HepG2 (cell line): ENCODE measurements at regions not wholly inside any gene's neighbourhood (a gene's known extent, or its start where the extent isn't known, plus 50 kb on each side); places are given as distances from the start of the nearest gene placed in this dataset.

Source experiments
- ATAC-seq: fragments of 200-7000 bp; cut with Tn5 transposase; 3 replicates; pipeline ENCODE4 v1.9.1; 2020; ENCODE audit warnings: mild to moderate bottlenecking, moderate library complexity
- BruUV-seq: library from RNA; stranded (reverse); fragments of 400-500 nt; replicated peaks from 2 replicates; lab custom pipeline; 2021; lab: Mats Ljungman, UMichigan
- CTCF ChIA-PET: fragments of 300-600 bp; formaldehyde crosslinking; extraction: SDS; loops from one replicate; lab custom pipeline; 2021; ENCODE audit warnings: low total read pairs, inconsistent platforms, low intra/inter-chr PET ratio; lab: Yijun Ruan, JAX
- POLR2A ChIA-PET: fragments of 350-600 bp; sonication (Branson Sonifier 250); formaldehyde crosslinking; loops from one replicate; lab custom pipeline; 2020; ENCODE audit warnings: antibody characterized with exemption, inconsistent platforms; lab: Yijun Ruan, JAX
- DNase-seq: peaks from one replicate; pipeline ENCODE4 v3.0.0-alpha.2; 2015; ENCODE audit warnings: low spot score
- FAIRE-seq: peaks from 3 replicates; lab custom pipeline; 2011; peaks lifted over from hg19 to GRCh38; lab: Jason Lieb, UNC
- H2AFZ ChIP-seq: one replicate; pipeline ENCODE4 v1.6.1; 2011; ENCODE audit warnings: low read length, inconsistent platforms
- H3K27ac ChIP-seq: fragments of 300-600 bp; 3 replicates; pipeline ENCODE4 v1.8.0; 2011; ENCODE audit warnings: mixed run types, mild to moderate bottlenecking, mixed read lengths, low read length, inconsistent platforms; ENCODE audit not compliant: insufficient read depth; ENCODE audit errors: extremely low read length
- H3K27me3 ChIP-seq, 2 experiments: fragments of 200-600 bp in 1 of 2; 2 replicates in 1 of 2; 3 replicates in 1 of 2; pipeline versions ENCODE4 v1.6.0 to v1.8.0; 2011; ENCODE audit warnings: low read length in 2 of 2, mild to moderate bottlenecking in 2 of 2, moderate library complexity in 2 of 2, inconsistent platforms in 1 of 2; ENCODE audit not compliant: insufficient read depth in 2 of 2, control insufficient read depth in 1 of 2
- H3K36me3 ChIP-seq, 2 experiments: fragments of 200-600 bp in 1 of 2; replicated peaks in 1 of 2; 2 replicates in 1 of 2; 3 replicates in 1 of 2; pipeline versions ENCODE4 v1.5.1 to v1.8.0; 2011; ENCODE audit warnings: low read length in 2 of 2, inconsistent platforms in 1 of 2; ENCODE audit not compliant: insufficient read depth in 2 of 2, control insufficient read depth in 1 of 2
- H3K4me1 ChIP-seq: 2 replicates; pipeline ENCODE4 v1.5.1; 2012; ENCODE audit warnings: low read length, inconsistent platforms; ENCODE audit not compliant: insufficient read depth
- H3K4me2 ChIP-seq: 2 replicates; pipeline ENCODE4 v1.6.0; 2011; ENCODE audit warnings: low read depth, low read length, inconsistent platforms
- H3K4me3 ChIP-seq, 3 experiments: fragments of 200-600 bp in 1 of 3; sonication (generic), shearing (Covaris generic) in 1 of 3; replicated peaks in 1 of 3; 2 replicates each; pipeline ENCODE4 v1.5.1; 2011 to 2016; ENCODE audit warnings: low read length in 3 of 3, inconsistent platforms in 2 of 3, low read depth in 2 of 3, mild to moderate bottlenecking in 2 of 3, control low read depth in 1 of 3, mixed read lengths in 1 of 3; ENCODE audit not compliant: insufficient read depth in 1 of 3
- H3K79me2 ChIP-seq: one replicate; pipeline ENCODE4 v1.6.1; 2011; ENCODE audit warnings: low read length, inconsistent platforms; ENCODE audit not compliant: insufficient read depth
- H3K9ac ChIP-seq: 2 replicates; pipeline ENCODE4 v1.6.0; 2011; ENCODE audit warnings: mild to moderate bottlenecking, low read depth, low read length, inconsistent platforms; ENCODE audit not compliant: insufficient read depth
- H3K9me3 ChIP-seq: 2 replicates; pipeline ENCODE4 v1.5.1; 2012; ENCODE audit warnings: mild to moderate bottlenecking, low read length
- H4K20me1 ChIP-seq: 2 replicates; pipeline ENCODE4 v1.6.0; 2011; ENCODE audit warnings: inconsistent platforms, mild to moderate bottlenecking, low read length, moderate library complexity; ENCODE audit not compliant: insufficient read depth
- CEBPB ChIP-seq: IDR thresholded peaks from 2 replicates; pipeline ENCODE4 v1.6.1; 2011; ENCODE audit warnings: low read depth, low read length, improper control_type of control experiment, borderline replicate concordance
- HHEX ChIP-seq: IDR thresholded peaks from 2 replicates; pipeline ENCODE4 v1.6.1; 2016; ENCODE audit warnings: control low read depth
- MEIS2 ChIP-seq: sonication (generic); formaldehyde crosslinking; IDR thresholded peaks from 2 replicates; pipeline ENCODE4 v1.9.0; 2021; ENCODE audit warnings: mild to moderate bottlenecking, missing genetic modification reagents
- SRSF9 ChIP-seq: fragments of 200-400 bp; formaldehyde crosslinking; IDR thresholded peaks from 2 replicates; pipeline ENCODE4 v1.6.1; 2018; ENCODE audit warnings: borderline replicate concordance, mild to moderate bottlenecking, low read depth, low read length; ENCODE audit not compliant: insufficient read depth, poor library complexity, severe bottlenecking
- THAP7 ChIP-seq: sonication (generic); formaldehyde crosslinking; IDR thresholded peaks from 2 replicates; pipeline ENCODE4 v1.8.1; 2023; ENCODE audit warnings: mild to moderate bottlenecking, missing genetic modification reagents
- TP53 ChIP-seq: sonication (generic); formaldehyde crosslinking; conservative IDR thresholded peaks from 2 replicates; pipeline ENCODE4 v1.4.0; 2020; ENCODE audit warnings: missing genetic modification reagents
- YEATS4 ChIP-seq: sonication (generic); formaldehyde crosslinking; IDR thresholded peaks from 2 replicates; pipeline ENCODE4 v1.4.0; 2020; ENCODE audit warnings: missing genetic modification reagents, borderline replicate concordance
- ZNF329 ChIP-seq: sonication (generic); formaldehyde crosslinking; IDR thresholded peaks from 2 replicates; pipeline ENCODE4 v1.9.0; 2021; ENCODE audit warnings: low read depth, mild to moderate bottlenecking, missing genetic modification reagents
- ZXDC ChIP-seq: sonication (generic); formaldehyde crosslinking; IDR thresholded peaks from 2 replicates; pipeline ENCODE4 v1.5.0; 2020; ENCODE audit warnings: mild to moderate bottlenecking, missing genetic modification reagents
- WGBS: methylation state at CpG from one replicate; pipeline ENCODE4 v1.1.6; 2017; ENCODE audit warnings: low lambda C conversion rate; 5-methylcytosine and 5-hydroxymethylcytosine counted together
- in situ Hi-C: cut with HindIII; loops from 2 replicates; pipeline ENCODE4 v1.10.0; 2017; ENCODE audit warnings: low pct_unique_long_range_greater_than_20kb; ENCODE audit not compliant: extremely low pct_ligation_motif_present
- intact Hi-C: fragments of 100-400 bp; cut with micrococcal nuclease; formaldehyde crosslinking; loops from one replicate; pipeline ENCODE4 v1.10.0; 2022; ENCODE audit not compliant: unreplicated experiment
- TF ChIP-seq, protein P1 (sequence below): sonication (generic); formaldehyde crosslinking; IDR thresholded peaks from 2 replicates; pipeline ENCODE4 v1.5.1; 2020; ENCODE audit warnings: missing genetic modification reagents, mild to moderate bottlenecking, borderline replicate concordance
- TF ChIP-seq, protein P2 (sequence below): sonication (generic); formaldehyde crosslinking; IDR thresholded peaks from 2 replicates; pipeline ENCODE4 v1.8.0; 2022; ENCODE audit warnings: mild to moderate bottlenecking, missing genetic modification reagents

DNA sequence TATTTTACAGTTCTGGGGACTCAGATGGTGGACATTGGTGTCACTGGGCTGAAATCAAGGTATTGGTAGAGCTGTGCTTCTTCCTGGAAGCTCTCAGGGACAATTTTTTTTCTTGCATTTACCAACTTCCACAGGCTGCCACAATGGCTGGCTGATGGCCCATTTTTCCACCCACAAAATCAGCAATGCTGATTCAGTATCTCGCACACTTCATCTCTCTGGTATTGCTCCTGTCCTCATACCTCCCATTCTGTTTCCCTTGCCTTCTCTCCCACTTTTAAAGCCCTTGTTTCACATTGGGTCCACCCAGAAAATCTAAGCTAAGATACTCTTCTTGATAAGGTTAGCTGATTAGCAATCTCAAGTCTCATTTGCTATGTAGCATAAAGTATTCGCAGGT lies 530.9 kb upstream of the POM121L12 start:
- Histone ChIP-seq H3K9me3 (peaks cover 3% of the 10 kb centered on the region; the same call in 1 of the 2 replicates), H3K27me3 (no peaks in the 10 kb centered on the region), H4K20me1 (no peaks in the 10 kb centered on the region), H2AFZ (no peak overlapping the region), H3K9ac (no peak overlapping the region), H3K4me1 (no peaks in the 10 kb centered on the region), H3K4me2 (no peak overlapping the region), H3K79me2 (no peaks in the 10 kb centered on the region), H3K27ac (no peak overlapping the region), H3K4me3 (no peak overlapping the region), H3K36me3 (no peaks in the 10 kb centered on the region)
- ChIA-PET POLR2A (no interaction called here), CTCF (no interaction called here)
- WGBS, result 3% methylated on average over 2 of the region's 2 CpGs
- intact Hi-C loops (no loop called here), in situ Hi-C loops (no loop called here)
- TF ChIP-seq THAP7 (CRISPR knock-in tag) (no peak), TP53 (no peak), CEBPB (no peak), SRSF9 (no peak), YEATS4 (CRISPR knock-in tag) (no peak)
- no TSS peak for BruUV-seq
- ATAC-seq (no peak), FAIRE-seq (no peak), DNase-seq (no peak)

GRCh38 chr7:52502281-52502680 lies 533.2 kb upstream of the POM121L12 start:
- POLR2A ChIA-PET, result no interaction called here
- no peak for ATAC-seq
- Histone ChIP-seq H3K9ac (no peak overlapping the region), H3K4me2 (no peak overlapping the region), H2AFZ (no peak overlapping the region), H3K79me2 (no peaks in the 10 kb centered on the region), H3K4me1 (no peaks in the 10 kb centered on the region), H3K9me3 (peaks cover 3% of the 10 kb centered on the region; the same call in 1 of the 2 replicates), H3K36me3 (no peaks in the 10 kb centered on the region), H3K4me3 (no peak overlapping the region), H4K20me1 (no peaks in the 10 kb centered on the region), H3K27ac (no peak overlapping the region), H3K27me3 (no peaks in the 10 kb centered on the region)
- intact Hi-C loops (no loop called here), in situ Hi-C loops (no loop called here)
- no TSS peak for BruUV-seq
- CTCF ChIA-PET, result no interaction called here
- no peak for FAIRE-seq
- no peak for DNase-seq
- 0% methylated on average over 4 of the region's 4 CpGs for WGBS
- TF ChIP-seq, protein P1, sequence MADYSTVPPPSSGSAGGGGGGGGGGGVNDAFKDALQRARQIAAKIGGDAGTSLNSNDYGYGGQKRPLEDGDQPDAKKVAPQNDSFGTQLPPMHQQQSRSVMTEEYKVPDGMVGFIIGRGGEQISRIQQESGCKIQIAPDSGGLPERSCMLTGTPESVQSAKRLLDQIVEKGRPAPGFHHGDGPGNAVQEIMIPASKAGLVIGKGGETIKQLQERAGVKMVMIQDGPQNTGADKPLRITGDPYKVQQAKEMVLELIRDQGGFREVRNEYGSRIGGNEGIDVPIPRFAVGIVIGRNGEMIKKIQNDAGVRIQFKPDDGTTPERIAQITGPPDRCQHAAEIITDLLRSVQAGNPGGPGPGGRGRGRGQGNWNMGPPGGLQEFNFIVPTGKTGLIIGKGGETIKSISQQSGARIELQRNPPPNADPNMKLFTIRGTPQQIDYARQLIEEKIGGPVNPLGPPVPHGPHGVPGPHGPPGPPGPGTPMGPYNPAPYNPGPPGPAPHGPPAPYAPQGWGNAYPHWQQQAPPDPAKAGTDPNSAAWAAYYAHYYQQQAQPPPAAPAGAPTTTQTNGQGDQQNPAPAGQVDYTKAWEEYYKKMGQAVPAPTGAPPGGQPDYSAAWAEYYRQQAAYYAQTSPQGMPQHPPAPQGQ (CRISPR knock-in tag), result no peak
- TF ChIP-seq, protein P2, sequence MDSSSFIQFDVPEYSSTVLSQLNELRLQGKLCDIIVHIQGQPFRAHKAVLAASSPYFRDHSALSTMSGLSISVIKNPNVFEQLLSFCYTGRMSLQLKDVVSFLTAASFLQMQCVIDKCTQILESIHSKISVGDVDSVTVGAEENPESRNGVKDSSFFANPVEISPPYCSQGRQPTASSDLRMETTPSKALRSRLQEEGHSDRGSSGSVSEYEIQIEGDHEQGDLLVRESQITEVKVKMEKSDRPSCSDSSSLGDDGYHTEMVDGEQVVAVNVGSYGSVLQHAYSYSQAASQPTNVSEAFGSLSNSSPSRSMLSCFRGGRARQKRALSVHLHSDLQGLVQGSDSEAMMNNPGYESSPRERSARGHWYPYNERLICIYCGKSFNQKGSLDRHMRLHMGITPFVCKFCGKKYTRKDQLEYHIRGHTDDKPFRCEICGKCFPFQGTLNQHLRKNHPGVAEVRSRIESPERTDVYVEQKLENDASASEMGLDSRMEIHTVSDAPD (CRISPR knock-in tag), result no peak
- no peak for TF ChIP-seq HHEX (CRISPR knock-in tag)
- TF ChIP-seq ZXDC, result no peak
- TF ChIP-seq MEIS2 (CRISPR knock-in tag), result no peak
- TF ChIP-seq ZNF329 (CRISPR knock-in tag), result no peak
